CD4-positive, alpha-beta T cell treated with Interleukin-2 at 100 ng/mL for 4 hours (primary cell): ENCODE measurements at regions not wholly inside any gene's neighbourhood (a gene's known extent, or its start where the extent isn't known, plus 50 kb on each side); places are given as distances from the start of the nearest gene placed in this dataset.
"Not testable (repeated sequence)": the region's sequence is repeated elsewhere in the genome, so short reads cannot be mapped to it uniquely, and the experiment has no call there.

Source experiments
- DNase-seq: peaks from one replicate; pipeline ENCODE4 v3.0.0-alpha.2; 2020; ENCODE audit warnings: low spot score

GRCh38 chr1:238443687-238444086 lies 553.0 kb upstream of the ZP4 start:
- DNase-seq: no peak

- no peak for DNase-seq
Measured at GRCh38 chr1:238439511-238439910, 548.8 kb upstream of the ZP4 start.

DNA sequence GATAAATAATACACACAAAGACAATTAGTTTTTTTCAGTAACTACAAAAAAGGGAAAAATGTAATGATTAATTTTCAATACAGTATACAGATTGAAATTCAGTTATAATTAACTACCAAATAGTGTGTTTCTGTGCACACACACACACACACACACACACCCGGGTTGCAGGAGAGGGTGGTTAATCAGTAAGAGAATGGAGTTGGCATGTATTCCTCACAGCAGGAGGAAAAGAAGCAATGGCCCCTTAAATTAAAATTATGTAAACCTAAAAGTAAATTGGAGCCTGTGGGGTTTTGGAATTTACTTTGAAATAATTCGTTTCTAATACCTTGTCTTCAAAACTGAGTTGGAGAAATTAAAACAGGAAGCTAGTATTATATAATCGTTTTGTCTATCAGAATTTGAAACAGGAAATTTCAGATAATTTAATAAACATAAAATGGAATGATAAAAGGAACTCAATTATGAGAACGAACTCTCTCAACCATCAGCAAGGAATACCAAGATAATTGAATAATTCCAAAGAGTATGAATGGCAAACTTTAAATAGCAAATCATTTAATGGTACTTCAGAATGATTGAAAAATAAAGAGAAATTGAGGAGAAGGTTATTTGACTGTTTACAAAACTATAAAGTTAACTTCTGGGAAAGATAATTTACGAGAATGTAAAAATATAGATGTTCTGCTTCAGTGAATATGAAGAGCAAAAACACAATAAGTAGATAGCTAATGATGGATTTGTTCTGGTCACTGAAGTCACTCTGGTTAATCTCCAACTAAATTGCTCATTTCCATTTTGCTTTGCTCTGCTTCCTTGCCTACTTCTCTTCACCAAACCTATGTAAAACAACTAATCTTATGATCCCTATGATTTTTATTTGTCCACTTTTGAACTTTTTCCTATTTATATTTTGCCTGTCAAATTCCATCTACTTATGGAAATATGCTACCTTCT lies 547.9 kb upstream of the ZP4 start:
- DNase-seq: no peak

DNA sequence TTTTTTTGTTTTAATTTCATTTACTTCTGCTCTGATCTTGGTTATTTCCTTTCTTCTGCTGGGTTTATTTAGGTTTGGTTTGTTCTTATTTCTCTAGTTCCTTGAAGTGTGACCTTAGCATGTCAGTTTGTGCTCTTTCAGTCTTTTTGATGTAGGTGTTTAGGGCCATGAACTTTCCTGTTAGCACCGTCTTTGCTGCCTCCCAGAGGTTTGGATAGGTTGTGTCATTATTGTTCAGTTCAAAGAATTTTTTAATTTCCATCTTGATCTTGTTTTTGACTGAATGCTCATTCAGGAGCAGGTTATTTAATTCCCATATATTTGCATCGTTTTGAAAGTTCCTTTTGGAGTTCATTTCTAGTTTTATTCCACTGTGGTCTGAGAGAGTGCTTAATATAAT lies 539.0 kb upstream of the ZP4 start:
- DNase-seq: not testable (repeated sequence)

DNA sequence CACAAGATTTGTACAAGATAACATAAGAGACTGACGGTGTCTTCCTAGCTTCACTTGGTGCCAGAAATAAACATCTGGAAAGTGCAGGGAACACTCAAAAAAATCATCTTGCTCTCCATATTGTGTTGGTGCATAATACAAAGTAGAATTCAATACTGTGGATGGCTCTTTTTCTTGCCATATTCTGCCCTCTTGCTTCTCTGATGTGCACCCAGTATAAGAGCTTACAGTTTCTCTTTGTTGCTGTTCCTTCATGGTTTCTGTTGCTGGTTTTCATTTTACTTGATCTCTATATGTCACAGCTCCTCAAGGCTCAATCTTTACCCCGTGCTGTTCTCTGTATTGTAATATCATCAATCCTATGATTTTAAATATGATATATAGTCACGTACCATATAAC lies 528.5 kb upstream of the ZP4 start:
- DNase-seq: no peak

DNA sequence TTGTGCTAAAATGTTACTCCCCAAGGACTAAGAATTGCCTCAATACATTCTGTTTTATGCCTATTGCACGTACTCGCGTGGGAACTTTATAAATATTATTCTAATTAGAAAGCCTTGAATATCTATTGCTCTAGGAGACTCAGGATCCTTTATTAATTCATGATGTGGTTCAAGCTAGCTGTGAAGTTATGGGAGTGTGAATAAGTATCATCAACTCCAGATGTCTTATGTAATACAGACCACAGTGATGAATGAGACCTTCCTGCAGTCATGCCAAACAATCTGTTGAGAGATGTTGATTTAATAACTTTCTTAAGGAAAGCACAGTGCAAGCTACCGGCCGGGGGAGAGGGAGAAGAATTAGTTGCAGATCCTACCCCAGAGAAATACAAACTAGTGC lies 519.2 kb upstream of the ZP4 start:
- no peak for DNase-seq

DNA sequence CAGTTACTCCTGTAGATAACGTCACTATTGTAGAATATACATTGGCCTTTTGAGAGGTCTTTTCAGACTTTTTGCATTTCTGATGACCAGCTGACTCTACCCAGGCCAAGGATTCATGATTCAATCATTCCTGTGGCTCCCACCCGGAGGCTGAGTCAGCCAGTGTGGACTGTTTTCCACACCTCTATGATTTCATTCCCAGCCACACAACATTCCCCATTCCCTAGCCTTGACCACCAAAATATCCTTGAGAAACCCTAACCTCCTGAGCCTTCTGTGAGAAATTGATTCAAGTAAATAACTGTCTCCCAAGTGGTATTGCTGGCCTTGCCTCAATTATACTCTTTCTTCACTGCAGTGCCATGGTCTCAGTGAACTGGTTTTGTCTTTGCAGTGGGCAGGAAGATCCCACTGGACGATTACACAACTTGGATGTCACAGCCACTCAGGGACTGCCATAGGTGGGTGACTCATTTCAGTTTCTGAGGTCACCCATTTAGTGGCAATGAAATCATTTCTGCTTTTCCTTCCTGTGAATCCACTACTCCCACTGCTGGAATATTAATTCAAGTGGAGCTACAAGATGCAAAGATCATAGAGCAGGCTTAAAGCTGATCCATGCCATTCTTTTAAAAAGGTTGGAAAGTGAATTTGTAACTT lies 518.6 kb upstream of the ZP4 start:
- DNase-seq: no peak

DNA sequence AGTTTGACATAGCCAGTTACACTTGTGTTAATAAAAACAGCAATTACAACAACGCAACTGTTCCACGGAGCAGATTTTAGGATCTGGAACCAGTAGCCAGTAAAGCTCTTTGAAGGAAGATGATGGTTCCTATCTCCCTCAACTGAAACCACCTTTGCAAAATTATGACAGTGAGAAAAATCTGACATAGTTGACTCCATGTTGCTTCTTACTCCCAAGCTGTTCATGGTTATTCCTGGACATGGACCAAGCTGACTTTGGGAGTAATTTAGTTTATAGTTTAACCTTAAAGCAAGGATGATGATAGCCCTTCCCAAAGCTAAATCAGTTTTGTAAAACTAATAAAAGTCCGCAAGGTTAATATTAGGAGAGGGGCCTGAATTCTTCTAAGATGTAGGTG lies 518.0 kb upstream of the ZP4 start:
- DNase-seq: no peak

DNA sequence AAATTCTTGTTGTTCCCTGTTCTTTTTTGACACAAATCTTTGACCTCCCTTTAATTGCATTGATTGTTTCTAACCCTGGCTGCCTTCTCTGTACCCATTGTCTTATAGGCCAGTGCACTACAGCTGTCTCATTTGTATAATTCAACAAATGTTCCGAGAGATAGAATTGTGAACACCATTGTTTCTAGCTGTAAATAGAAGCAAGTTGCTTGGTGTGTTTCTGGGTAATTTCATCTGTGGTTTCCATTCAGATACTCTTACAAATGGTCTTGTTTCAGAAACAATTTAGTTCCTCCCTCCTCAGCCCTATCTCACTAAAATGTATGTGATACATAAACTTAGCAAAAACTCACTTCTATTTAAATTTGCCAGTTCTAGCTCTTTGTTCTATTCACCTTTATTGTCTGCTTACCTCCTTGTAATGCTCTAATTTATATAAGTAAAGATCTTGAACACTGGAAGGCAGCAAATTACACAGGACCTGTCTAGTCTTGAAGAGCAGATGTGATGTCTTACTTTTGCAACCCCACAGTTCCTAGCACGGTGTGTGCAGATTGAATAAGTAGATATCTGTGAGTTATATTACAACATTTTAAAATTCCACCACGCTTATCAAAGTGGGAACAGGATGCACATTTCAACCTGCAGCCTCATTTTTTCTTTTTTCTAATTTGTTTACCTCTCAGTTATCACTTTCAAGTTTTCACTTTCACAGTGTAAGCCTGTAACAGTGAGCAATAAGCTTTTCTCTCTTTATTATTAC lies 515.6 kb upstream of the ZP4 start:
- DNase-seq: no peak

DNA sequence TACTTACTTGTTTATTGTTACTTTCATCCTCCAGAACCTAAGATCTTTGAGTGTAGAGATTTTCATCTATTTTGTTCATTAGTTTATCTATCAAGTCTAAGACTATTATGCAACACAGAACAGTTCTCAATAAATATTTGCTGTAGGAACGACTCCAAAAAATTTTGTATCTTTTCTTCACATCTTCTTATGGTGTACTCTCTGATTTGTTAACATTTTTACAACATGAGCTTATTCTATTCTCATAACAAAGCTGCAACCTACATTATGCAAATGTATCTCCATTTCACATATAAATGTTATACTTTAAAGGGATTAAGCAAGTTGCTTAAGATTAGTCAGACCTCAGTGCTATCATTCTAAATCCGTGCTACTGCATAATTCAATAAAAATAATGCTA lies 514.2 kb upstream of the ZP4 start:
- DNase-seq: no peak

- no peak for DNase-seq
Measured at GRCh38 chr1:238404481-238404880, 513.8 kb upstream of the ZP4 start.

GRCh38 chr1:238401144-238401543 lies 510.4 kb upstream of the ZP4 start:
- DNase-seq: no peak

- DNase-seq: no peak
Measured at GRCh38 chr1:238399558-238399957, 508.8 kb upstream of the ZP4 start.

GRCh38 chr1:238396140-238396539 lies 505.4 kb upstream of the ZP4 start:
- no peak for DNase-seq

- no peak for DNase-seq
Measured at GRCh38 chr1:238384381-238384780, 493.7 kb upstream of the ZP4 start.

GRCh38 chr1:238380167-238380566 lies 489.4 kb upstream of the ZP4 start:
- DNase-seq: no peak

- not testable (repeated sequence) for DNase-seq
Measured at GRCh38 chr1:238379446-238379845, 488.7 kb upstream of the ZP4 start.

DNA sequence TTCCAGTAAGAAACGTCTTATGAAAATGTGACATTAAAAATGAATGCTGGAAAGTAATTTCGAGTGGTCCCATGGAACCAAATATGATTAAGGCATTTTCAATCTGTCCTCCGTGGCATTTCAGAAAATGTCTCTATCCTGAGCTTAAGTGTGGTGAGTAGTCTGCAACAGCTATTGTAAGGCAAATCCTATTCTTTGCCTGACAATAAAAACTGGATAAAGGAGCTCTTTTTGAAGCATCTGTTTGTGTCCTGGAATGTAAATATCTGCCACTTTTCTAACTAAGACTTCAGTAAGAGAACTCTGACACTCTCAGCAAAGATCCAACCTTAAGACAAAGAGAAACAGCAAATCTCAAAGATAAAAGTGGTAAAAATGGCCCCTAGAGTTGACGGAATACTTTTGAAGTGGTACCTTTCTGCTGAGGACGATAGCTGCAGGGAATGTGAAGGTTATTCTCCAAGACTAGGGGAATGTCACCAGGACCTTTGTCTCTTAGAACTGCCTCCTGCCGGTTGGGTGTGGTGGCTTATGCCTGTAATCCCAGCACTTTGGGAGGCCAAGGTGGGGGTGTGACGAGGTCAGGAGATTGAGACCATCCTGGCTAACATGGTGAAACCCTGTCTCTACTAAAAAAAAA lies 486.7 kb upstream of the ZP4 start:
- DNase-seq: no peak

- no peak for DNase-seq
Measured at GRCh38 chr1:238370599-238370998, 479.9 kb upstream of the ZP4 start.

- no peak for DNase-seq
Measured at GRCh38 chr1:238364214-238364892, 473.6 kb upstream of the ZP4 start.

- DNase-seq: no peak
Measured at GRCh38 chr1:238360474-238360873, 469.8 kb upstream of the ZP4 start.

- no peak for DNase-seq
Measured at GRCh38 chr1:238350471-238350870, 459.7 kb upstream of the ZP4 start.
